Dedifferentiated amniotic fluid mesenchymal stem cell (primary cell): ENCODE measurements at regions not wholly inside any gene's neighbourhood (a gene's known extent, or its start where the extent isn't known, plus 50 kb on each side); places are given as distances from the start of the nearest gene placed in this dataset.

Source experiments
- DNase-seq: peaks from one replicate; pipeline ENCODE4 v3.0.0-alpha.2; 2016; ENCODE audit errors: extremely low spot score

DNA sequence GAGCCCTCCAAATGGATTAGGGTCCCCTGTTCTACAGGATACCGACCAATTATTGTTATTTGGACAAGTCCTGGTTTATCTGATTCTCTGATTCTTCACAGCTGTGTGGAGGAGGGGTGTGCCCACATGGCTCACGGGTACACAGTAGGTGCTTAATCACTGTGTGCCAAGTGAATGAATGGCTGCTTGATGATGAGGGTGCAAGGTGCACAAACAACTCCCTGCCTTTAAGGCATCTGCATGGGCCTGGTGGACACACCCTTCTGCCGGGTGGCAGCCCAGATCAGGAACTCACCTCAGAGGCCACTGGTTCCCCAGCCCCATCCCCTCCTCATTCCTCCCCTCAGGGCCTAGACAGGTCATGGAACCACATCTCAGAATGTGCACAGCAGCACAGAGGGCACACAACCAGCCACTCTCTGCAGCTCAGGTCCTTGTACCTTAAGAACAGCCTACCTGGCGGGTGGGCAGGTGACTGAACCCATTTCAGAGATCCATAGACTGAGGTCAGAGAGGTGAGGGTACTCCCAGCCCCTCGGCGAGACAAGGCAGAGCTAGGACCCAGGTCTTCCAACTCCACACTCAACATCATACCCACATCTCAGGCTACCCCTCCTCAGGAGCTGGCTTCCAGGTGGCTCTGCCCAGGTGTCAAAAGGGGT is 50.3 kb downstream of the SHANK2 start:
- no peak for DNase-seq

DNA sequence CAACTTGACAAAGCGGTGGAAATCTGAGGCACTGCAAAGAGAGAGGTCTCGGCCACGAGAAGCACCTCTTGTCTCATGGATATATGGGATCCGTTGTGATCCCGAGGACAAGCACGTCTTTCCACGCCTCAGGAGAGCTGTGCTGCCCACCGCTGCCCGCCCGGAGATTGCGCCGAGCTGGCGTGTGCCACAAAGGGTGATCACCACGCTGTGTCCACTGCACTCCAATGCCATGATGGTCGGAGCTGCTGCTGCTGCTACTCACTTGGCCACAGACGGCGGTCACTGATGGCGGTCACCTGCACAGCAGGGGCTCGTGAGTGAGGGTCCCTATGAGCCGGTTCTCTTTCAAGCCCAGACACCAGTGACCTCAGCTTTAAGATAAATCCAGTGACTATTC is 51.1 kb downstream of the SHANK2 start:
- no peak for DNase-seq

DNA sequence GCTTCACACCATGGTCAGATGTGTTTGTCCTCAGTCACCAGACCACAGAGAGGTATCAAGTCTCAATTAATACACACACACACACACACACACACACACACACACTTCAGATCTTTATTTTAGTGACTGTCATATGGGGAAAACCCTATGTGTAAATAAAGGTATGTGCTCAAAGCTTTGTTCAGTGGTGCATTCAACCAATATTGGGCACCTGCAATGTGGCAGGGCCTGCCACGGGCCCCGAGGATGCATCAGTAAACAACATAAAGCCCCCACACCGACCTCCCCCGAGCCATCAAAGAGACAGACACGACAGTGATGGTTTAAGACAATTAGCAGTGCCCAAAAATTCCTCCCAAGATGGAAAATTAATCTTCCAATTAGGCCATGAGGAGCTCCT is 51.6 kb downstream of the SHANK2 start:
- DNase-seq = no peak

DNA sequence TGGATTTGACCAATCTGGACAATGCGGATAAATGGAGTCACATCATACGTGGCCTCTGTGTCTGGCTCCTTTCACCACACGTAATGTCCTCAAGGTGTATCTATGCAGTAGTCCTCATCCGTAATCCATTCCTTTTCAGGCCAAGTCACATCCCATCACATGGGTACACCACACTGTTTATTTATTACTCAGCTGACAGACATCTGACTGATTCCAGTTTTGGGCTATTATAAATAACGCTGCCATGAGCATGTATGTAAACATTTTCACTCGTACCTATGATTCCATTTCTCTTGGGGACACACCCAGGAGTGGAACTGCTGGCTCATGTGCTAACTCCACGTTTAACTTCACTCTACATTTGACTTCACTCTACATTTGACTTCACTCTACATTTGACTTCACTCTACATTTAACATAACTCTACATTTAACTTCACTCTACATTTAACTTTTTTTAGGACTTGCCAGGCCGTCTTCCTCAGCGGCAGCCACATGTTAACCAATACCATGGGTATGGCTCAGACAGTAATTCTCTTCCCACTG is 52.1 kb downstream of the SHANK2 start:
- no peak for DNase-seq

DNA sequence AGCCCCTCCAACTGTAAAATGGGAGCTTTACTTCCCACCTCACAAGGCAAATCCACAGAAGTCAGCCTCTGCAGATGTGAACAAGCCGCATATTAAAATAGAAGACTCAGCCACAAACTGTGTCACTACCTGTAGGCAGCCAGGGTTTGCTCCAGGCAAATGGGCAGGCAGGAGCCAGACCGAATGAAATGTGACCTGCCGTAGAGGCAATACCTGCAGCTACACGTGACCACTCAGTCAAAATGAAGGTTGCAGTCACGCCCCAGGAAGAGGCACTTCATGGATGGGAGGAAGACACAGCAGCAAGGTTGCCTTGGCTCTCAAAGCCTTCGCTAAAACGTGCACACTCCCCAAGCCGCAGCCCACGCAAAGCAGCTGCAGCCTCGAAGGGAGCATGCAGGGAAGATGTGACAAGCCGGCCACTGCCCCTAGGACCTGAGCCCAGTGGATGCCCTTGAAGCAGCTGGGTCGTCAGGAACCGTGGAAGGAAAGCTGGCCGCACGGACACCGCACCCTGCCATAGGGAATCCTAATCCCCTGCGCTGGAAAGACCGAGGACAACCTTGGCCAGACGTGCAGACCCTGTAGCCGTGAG is 53.1 kb downstream of the SHANK2 start:
- DNase-seq = no peak

DNA sequence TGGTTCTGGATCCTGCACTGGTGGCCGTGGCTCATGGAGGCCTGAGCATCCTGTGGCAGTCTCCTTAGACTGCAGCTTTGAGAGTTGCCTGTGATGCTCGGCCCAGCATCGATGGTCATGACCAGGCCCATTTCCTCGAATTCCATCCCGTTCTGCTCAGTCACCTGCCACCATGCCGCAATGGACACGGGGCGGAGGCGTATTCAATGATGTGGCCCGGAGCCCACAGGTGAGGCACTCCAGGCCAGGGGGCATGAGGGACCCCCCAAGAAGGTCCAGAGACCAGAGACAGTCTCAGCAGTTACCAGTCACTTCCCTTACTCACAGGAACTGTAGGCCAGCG is 53.6 kb downstream of the SHANK2 start:
- DNase-seq = no peak

DNA sequence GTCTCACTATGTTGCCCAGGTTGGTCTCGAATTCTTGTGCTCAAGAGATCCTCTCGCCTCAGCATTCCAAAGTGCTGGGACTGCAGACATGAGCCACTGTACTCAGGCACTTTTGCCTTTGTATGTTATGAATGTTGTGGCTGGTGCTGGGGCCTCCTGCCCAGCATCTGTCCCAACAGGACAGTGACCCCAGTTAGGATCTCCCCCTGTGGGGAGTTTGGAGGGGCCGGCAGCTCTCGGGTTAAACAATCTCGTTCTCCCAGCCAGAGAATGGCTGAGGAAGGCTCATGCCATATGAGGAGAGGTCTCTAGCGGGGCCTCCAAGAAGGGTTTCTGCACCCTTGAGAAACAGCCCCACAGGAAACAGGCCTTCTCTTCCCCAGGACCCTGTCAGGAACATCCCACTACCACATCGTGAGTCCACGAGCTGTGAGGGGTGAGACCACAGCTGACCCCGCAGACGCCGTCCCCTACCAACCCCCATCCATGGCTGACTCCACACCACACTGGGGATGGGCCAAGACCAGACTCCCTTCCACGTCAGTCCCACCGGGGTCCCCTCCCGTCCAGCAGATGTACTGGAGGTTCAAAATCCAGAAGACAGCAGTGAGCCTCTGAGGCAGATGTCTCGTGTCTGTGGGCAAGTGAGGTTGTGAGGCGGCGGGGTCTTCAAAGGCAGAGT is 54.1 kb downstream of the SHANK2 start:
- DNase-seq = no peak

DNA sequence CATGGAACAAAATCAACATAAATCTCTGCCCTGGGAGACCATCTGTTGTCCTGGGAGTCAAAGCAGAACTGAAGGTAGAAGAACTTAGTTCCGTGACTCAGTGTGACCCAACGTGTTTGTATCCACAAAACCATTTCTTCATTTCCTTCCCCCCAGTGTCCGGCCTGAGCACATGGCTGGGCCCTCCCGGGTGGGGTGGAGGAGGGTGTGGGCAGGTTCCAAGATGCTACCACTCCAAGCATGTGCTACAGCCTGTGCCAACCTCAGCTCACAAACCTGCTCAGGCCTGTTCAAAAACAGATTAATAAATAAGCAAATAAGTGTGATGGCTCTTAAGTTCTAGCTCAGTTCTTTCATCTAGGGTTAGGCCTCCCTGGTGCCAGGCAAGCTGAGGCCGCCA is 55.3 kb downstream of the SHANK2 start:
- no peak for DNase-seq

DNA sequence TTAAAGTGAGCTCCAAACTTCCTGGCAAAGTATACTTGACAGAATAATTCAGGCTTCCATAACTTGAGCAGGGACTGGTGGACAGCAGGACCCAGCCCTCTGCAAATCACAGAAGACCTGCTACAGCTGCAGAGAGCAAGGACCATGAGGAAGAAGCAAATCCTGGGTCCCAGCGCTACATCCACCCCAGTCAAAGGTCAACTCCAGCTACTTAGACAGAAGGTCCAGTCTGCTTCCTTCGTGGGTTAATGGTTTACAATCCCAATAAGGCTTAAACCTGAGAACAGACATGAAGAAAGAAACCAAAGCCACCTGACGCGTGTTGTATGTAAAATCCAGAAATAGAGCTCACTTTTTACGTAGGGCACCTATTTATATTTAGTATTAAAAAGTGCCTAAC is 57.7 kb downstream of the SHANK2 start:
- DNase-seq = no peak

DNA sequence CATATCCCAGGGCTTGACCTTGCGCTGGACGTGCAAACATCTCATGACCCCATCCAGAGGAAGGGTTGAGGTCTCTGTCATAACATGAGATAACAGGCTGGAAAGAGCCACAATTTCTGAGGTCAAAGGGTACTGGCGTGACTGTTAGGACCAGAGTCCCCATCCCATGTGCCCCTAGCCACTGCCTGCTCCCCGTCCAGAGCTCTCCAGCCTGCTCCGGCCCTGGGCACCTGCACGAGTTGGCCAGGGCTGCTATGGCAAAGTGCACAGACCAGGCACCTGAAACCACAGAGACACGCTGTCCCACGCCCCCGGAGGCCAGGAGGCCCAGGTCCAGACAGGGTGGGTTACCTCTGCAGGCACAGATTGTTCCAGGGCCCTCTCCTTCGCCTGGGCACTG is 58.9 kb downstream of the SHANK2 start:
- DNase-seq = no peak

DNA sequence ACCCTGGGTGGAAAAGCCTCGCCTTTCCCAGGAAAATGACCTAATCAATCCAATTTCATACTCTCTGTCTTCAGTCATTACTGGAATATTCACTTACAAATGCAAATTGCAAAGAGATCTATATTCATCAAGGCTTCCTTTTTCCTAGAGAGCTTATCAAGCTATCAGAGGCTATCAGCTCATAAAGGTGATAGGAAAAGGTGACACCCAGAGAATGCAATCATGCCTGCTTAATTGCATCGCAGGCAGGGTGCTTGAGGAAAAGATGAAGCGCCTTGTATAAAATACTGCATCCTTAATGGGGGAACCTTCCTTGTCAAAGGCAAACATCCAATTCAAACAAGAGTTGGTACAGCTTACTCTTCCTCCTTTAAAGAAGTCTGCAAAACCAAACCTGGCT is 59.7 kb downstream of the SHANK2 start:
- DNase-seq = no peak

DNA sequence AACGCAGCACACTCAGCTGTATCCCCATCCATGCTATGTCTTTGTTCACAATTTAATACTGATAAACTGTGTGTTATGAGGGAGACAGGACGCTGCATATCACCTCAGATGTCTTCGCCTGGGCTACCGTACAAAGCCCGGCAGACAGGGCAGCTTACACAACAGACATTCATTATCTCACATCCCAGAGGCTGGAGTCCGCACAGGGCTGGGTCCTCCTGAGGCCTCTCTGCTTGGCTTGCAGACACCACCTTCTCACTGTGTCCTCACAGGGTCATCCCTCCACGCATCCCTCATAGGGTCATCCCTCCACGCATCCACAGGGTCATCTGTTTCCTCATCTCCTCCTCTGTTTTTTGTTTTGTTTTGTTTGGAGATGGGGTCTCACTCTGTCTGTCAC is 61.2 kb downstream of the SHANK2 start:
- no peak for DNase-seq

DNA sequence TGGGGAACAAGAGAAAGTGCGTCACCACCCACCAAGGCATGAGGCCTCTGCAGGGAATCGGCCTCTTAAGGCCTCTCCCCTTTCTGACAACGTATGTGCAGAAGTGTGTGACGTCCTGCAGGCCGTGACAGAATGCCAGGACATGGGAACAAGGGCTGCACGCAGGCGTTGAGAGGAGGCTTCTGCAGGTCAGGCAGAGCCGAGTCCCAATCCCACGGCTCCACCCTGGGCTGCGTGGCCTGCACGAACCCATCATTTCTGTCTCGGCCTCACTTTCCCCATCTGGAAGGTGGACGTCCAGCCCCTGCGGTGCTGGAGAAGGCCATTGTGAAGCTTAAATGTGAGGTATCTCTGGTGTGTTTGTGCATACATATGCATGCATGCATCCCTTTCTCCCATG is 61.8 kb downstream of the SHANK2 start:
- DNase-seq = no peak

DNA sequence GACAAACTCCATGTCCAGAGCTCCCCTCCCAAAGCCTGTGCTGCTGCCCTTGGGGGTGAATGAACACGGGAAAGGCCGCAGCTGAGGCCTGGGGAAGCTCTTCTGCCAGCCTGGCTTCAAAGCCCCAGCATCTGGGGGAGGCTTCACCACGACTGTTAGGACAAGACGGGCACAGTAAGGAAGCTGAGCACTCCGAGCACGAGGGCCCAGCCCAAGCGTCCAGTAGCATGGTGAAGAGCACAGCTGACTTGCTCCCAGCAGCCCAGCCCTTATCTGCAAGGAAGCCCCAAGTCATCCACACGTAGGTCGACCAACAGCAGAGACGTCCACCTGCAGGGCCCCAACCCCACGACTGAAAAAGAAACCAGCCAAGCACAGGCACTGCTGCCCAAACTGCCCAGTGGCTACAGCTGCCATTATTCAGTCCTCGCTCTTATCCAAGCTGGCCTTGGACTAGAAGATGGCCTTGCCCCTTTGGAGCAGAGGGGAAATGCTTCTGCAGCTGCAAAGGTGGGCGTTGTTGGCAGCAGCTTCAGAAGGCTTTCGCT is 62.5 kb downstream of the SHANK2 start:
- no peak for DNase-seq

DNA sequence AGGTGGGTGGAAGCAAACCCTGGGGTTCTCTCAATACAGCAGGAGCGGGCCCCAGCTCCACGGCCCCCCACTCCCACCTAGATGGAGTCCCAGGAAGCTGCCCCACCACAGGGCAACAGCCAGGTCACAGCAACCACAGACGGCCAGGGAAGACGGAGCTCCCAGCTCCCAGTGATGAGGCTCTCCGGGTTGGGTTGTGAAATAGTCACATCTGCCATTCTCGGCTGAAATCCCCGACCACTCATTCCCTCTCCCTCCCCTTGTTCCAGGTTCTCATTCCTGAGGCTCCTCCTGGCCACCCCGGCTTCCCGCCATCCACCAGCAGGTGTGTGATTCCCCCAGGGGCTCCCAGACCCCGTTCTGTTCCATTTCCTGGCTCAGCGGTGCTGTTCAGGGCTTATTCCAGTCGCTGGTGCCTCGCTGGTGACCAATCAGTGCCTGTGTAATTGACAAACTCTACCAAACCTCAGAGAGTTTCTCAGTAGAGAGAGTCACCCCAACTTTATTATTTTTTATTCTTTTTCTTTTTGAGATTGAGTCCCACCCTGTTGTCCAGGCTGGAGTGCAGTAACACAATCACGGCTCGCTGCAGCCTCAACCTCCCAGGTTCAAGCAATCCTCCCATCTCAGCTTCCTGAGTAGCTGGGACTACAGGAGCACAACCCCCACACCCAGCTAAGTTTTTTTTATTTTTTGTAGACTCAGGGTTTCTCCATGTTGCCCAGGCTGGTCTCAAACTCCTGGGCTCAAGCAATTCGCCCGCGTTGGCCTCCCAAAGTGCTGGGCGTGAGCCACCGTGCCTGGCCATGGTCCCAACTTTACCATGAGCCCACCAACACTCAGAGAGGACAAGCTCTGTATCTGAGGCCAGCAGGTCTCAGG is 63.2 kb downstream of the SHANK2 start:
- no peak for DNase-seq

DNA sequence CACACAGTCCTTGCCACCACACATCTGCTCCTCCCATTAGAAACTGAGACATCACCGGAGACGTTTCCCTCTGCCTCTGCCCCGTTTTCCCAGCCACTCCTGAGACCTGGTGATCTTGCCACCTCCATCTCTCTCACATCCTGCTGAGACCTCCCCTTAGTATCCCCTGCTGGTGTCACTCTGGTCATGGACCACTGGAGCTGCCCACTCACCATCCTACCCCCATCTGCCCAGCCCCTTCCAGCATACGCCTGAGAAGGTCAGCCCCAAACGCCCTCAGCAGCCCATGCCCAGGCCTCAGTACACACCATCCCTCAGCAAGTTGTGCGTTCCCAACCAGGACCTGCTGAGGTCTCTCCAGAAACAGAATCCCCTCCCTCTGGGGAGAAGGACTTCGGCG is 64.3 kb downstream of the SHANK2 start:
- DNase-seq = no peak

DNA sequence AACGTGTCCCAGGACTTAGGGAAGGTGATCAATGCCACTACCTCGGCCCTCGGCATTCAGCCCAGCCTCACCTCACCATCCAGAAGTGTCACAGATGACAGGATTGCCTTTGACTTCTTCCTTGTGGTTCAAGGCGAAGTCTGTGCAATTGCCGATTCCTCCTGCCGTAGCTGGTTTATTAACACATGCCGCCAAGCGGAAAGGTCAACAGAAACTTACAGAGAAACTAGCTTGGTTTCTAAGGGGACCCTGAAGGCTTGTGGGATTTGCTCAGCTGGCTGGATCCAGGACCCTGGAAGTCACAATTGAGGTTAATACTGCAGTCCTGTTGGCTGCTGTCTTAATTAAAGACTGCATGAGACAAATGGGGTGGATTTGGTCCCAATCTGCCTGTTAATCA is 65.6 kb downstream of the SHANK2 start:
- no peak for DNase-seq

DNA sequence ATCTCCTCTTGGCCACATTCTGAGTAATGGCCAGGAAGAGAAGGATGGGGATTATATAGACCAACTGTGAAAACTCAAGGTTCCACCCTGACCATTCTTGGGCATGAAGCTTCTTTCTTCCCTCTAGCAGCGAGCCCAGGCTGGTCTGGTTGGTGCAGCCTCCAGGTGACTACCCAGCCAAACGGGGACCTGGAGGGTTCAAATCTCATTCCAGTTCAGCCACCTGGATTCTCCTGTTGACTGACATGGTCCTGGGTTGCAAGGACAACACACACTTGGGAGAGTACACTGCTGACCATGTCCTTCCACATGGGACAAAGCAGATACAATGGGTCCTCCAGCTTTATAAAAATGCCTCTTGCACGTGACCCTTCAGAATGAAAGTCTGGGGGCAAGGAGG is 67.0 kb downstream of the SHANK2 start:
- no peak for DNase-seq

DNA sequence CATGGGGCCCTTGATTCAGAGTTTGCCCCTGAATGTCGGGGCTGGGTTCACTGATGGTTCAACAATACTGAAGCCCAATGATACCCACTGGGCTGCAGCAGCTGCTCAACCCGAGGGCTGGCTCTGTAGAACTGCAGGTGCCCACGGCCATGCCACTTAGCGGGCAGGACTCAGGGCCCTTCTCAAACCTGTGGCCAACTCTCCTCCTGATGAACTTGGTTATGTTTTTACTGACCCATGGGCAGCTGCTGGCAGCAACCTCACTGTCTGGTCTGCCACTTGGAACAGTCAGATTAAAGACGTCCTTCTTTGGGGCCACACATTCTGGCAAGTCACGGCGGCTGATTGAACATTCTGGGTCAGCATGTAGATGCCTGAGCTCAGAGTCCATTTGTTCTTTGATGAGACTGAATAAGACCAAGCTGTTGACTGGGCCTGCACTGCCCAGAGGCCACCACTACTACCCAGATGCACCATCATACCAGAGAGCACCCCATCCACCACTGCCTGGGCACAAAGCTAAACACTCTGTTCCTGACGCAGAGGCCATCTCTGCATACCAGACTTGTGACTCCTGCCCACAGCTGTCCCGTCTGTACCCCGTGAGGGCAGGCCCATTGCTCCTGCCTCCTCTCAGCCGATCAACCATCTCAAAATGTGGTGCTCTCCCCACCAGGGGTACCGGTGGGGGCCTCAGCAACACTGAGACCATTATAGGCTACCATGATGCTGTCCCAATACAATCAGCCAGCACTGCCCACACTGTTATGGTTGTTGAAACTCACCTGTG is 67.8 kb downstream of the SHANK2 start:
- DNase-seq = no peak

DNA sequence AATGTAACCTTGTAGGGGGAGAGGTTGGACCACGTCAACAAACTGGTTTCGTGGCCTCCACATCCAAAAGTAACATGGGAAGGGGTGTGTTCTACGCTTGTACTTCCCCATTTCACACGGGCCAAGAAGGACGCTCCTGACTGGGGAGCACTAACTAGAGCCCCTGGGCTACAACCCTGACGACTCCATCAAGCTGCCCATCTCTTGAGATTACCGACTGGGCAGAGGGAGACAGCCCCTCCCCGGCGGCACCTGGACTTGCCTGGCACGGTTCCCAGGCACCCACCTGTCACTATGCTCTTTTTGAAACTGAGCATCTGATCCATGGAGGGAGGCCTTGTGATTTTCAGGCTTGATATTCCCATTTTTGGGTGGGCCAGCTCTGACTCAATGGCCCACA is 68.5 kb downstream of the SHANK2 start:
- DNase-seq = no peak
